Fibroblast of skin of back (primary cell): ENCODE measurements at regions not wholly inside any gene's neighbourhood (a gene's known extent, or its start where the extent isn't known, plus 50 kb on each side); places are given as distances from the start of the nearest gene placed in this dataset.
A peak's percentile ranks its signal among the peaks of the same experiment; 100 is the strongest.

ENCODE experiments used
- DNase-seq: peaks from one replicate; pipeline ENCODE4 v3.0.0-alpha.2; 2013

- peak; percentile 10 for DNase-seq
Observed at GRCh38 chr13:82947683-82948082, 934.6 kb downstream of the SLITRK1 start.

- DNase-seq = peak; percentile 46
Observed at GRCh38 chr13:82947191-82947621, 935.1 kb downstream of the SLITRK1 start.

- no peak for DNase-seq
Observed at GRCh38 chr13:82938644-82939043, 943.6 kb downstream of the SLITRK1 start.

GRCh38 chr13:82934000-82934399 is 948.3 kb downstream of the SLITRK1 start:
- DNase-seq = no peak

- no peak for DNase-seq
Observed at GRCh38 chr13:82925114-82925513, 957.2 kb downstream of the SLITRK1 start.

- no peak for DNase-seq
Observed at GRCh38 chr13:82917984-82918383, 964.3 kb downstream of the SLITRK1 start.

GRCh38 chr13:82912564-82912963 is 969.7 kb downstream of the SLITRK1 start:
- no peak for DNase-seq

- DNase-seq = no peak
Observed at GRCh38 chr13:82905071-82905470, 977.2 kb downstream of the SLITRK1 start.

GRCh38 chr13:82900453-82900852 is 981.8 kb downstream of the SLITRK1 start:
- DNase-seq = no peak

GRCh38 chr13:82898586-82898985 is 983.7 kb downstream of the SLITRK1 start:
- no peak for DNase-seq

GRCh38 chr13:82879921-82880320 is 1002.4 kb downstream of the SLITRK1 start:
- DNase-seq = no peak

- DNase-seq = peak; percentile 19
Observed at GRCh38 chr13:82878536-82878935, 1003.7 kb downstream of the SLITRK1 start.

- no peak for DNase-seq
Observed at GRCh38 chr13:82867284-82867683, 1015.0 kb downstream of the SLITRK1 start.

- no peak for DNase-seq
Observed at GRCh38 chr13:82850644-82851043, 1031.6 kb downstream of the SLITRK1 start.

GRCh38 chr13:82848766-82849165 is 1033.5 kb downstream of the SLITRK1 start:
- DNase-seq = no peak

GRCh38 chr13:82847595-82847994 is 1034.7 kb downstream of the SLITRK1 start:
- no peak for DNase-seq

GRCh38 chr13:82833923-82834322 is 1048.4 kb downstream of the SLITRK1 start:
- DNase-seq = peak; percentile 15

- DNase-seq = no peak
Observed at GRCh38 chr13:82829040-82829439, 1053.2 kb downstream of the SLITRK1 start.

GRCh38 chr13:82827724-82828123 is 1054.5 kb downstream of the SLITRK1 start:
- no peak for DNase-seq

- DNase-seq = no peak
Observed at GRCh38 chr13:82822935-82823334, 1059.3 kb downstream of the SLITRK1 start.

GRCh38 chr13:82817133-82817532 is 1065.1 kb downstream of the SLITRK1 start:
- no peak for DNase-seq

- no peak for DNase-seq
Observed at GRCh38 chr13:82815791-82816190, 1066.5 kb downstream of the SLITRK1 start.

GRCh38 chr13:82803341-82803740 is 1078.9 kb downstream of the SLITRK1 start:
- no peak for DNase-seq

- DNase-seq = no peak
Observed at GRCh38 chr13:82802528-82802927, 1079.7 kb downstream of the SLITRK1 start.

- DNase-seq = peak; percentile 18
Observed at GRCh38 chr13:82800391-82800790, 1081.9 kb downstream of the SLITRK1 start.

GRCh38 chr13:82797876-82798275 is 1084.4 kb downstream of the SLITRK1 start:
- no peak for DNase-seq
